Osteoblast (primary cell): ENCODE measurements at regions not wholly inside any gene's neighbourhood (a gene's known extent, or its start where the extent isn't known, plus 50 kb on each side); places are given as distances from the start of the nearest gene placed in this dataset.

Experiments used
- DNase-seq: peaks from one replicate; pipeline ENCODE4 v3.0.0; 2011; ENCODE audit warnings: low spot score, mixed read lengths; ENCODE audit not compliant: insufficient read length; ENCODE audit errors: missing footprints
- H2AFZ ChIP-seq: 2 replicates; pipeline ENCODE4 v1.6.0; 2011; ENCODE audit warnings: mild to moderate bottlenecking, low read length
- H3K27ac ChIP-seq: 2 replicates; pipeline ENCODE4 v1.5.1; 2011; ENCODE audit warnings: mild to moderate bottlenecking, low read depth, low read length, moderate library complexity
- H3K27me3 ChIP-seq: 2 replicates; pipeline ENCODE4 v1.6.0; 2012; ENCODE audit warnings: mild to moderate bottlenecking, control low read depth, inconsistent platforms, low read length, moderate library complexity; ENCODE audit not compliant: insufficient read depth
- H3K36me3 ChIP-seq: 2 replicates; pipeline ENCODE4 v1.5.1; 2011; ENCODE audit warnings: mild to moderate bottlenecking, low read length, control low read depth, moderate library complexity; ENCODE audit not compliant: insufficient read depth
- H3K4me1 ChIP-seq: 2 replicates; pipeline ENCODE4 v1.5.1; 2011; ENCODE audit warnings: mild to moderate bottlenecking, low read length, control low read depth, moderate library complexity; ENCODE audit not compliant: insufficient read depth
- H3K4me2 ChIP-seq: 2 replicates; pipeline ENCODE4 v1.6.0; 2011; ENCODE audit warnings: mild to moderate bottlenecking, low read length; ENCODE audit not compliant: insufficient read depth
- H3K4me3 ChIP-seq: fragments of 200-600 bp; sonication (generic); 3 replicates; pipeline ENCODE4 v1.5.1; 2012; ENCODE audit warnings: mild to moderate bottlenecking, low read length, inconsistent platforms; ENCODE audit not compliant: insufficient read depth
- H3K79me2 ChIP-seq: 2 replicates; pipeline ENCODE4 v1.6.0; 2012; ENCODE audit warnings: mild to moderate bottlenecking, low read length, control low read depth, inconsistent platforms; ENCODE audit not compliant: insufficient read depth
- H3K9me3 ChIP-seq: 2 replicates; pipeline ENCODE4 v1.5.1; 2011; ENCODE audit warnings: low read depth, low read length, control low read depth
- H4K20me1 ChIP-seq: 2 replicates; pipeline ENCODE4 v1.6.0; 2012; ENCODE audit warnings: mild to moderate bottlenecking, low read length, control low read depth; ENCODE audit not compliant: insufficient read depth
- TF ChIP-seq, protein P1 (sequence below): IDR thresholded peaks from 2 replicates; pipeline ENCODE4 v1.5.1; 2011; ENCODE audit warnings: mild to moderate bottlenecking, low read depth, low read length, moderate library complexity; ENCODE audit errors: extremely low read depth

DNA sequence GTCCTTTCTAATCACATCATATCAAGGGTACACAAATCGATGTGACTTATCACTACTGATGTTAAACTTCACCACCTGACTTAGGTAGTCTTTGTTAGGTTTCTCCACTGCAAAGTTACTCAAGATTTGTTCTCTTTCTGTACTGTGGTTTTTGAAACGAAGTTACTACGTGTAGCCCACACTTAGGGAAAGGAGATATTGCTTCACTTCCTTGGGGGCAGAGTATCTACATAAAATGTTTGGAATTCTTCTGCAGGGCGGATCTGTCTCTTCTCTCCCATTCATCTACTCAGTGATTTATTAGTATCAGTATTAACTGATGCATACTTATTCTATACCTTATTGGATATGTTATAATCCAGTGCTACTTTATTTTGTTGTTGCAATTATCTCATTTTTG, 403.6 kb upstream of the MON1B start:
- DNase-seq = no peak
- peaks cover 2% of the 10 kb centered on the region for H3K9me3 ChIP-seq
- no peak overlapping the region for H3K4me3 ChIP-seq
- no peaks in the 10 kb centered on the region for H3K27me3 ChIP-seq
- TF ChIP-seq, protein P1, sequence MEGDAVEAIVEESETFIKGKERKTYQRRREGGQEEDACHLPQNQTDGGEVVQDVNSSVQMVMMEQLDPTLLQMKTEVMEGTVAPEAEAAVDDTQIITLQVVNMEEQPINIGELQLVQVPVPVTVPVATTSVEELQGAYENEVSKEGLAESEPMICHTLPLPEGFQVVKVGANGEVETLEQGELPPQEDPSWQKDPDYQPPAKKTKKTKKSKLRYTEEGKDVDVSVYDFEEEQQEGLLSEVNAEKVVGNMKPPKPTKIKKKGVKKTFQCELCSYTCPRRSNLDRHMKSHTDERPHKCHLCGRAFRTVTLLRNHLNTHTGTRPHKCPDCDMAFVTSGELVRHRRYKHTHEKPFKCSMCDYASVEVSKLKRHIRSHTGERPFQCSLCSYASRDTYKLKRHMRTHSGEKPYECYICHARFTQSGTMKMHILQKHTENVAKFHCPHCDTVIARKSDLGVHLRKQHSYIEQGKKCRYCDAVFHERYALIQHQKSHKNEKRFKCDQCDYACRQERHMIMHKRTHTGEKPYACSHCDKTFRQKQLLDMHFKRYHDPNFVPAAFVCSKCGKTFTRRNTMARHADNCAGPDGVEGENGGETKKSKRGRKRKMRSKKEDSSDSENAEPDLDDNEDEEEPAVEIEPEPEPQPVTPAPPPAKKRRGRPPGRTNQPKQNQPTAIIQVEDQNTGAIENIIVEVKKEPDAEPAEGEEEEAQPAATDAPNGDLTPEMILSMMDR = no peak
- H4K20me1 ChIP-seq = no peaks in the 10 kb centered on the region
- H3K4me2 ChIP-seq = no peak overlapping the region
- H3K36me3 ChIP-seq = no peaks in the 10 kb centered on the region
- H3K4me1 ChIP-seq = no peaks in the 10 kb centered on the region
- no peak overlapping the region for H3K27ac ChIP-seq
- no peaks in the 10 kb centered on the region for H3K79me2 ChIP-seq
- no peak overlapping the region for H2AFZ ChIP-seq

DNA sequence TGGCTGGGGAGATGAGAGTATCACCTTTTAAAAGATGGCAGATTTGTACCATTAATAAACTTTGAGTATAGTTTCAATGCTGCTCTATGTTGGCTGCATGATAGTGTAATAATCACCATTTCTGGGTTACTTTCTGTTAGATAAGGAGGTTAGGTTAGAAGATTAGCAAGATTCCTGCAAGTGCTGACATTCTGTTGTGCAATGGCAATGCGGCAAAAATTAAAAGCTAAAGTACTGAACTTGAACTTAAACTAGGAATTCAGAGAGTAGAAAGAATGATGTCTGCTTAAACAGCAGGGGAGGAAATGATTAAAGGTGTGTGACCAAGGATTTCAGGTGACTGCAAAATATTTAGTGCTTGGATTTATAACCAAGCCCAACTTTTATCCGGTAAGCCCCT, 399.8 kb upstream of the MON1B start:
- no peaks in the 10 kb centered on the region for H3K9me3 ChIP-seq
- no peak overlapping the region for H3K4me3 ChIP-seq
- H3K27ac ChIP-seq = no peak overlapping the region
- H4K20me1 ChIP-seq = no peaks in the 10 kb centered on the region
- no peaks in the 10 kb centered on the region for H3K27me3 ChIP-seq
- H3K79me2 ChIP-seq = no peaks in the 10 kb centered on the region
- H3K4me1 ChIP-seq = no peaks in the 10 kb centered on the region
- TF ChIP-seq, protein P1 = no peak
- no peak overlapping the region for H3K4me2 ChIP-seq
- no peak for DNase-seq
- no peak overlapping the region for H2AFZ ChIP-seq
- H3K36me3 ChIP-seq = no peaks in the 10 kb centered on the region

DNA sequence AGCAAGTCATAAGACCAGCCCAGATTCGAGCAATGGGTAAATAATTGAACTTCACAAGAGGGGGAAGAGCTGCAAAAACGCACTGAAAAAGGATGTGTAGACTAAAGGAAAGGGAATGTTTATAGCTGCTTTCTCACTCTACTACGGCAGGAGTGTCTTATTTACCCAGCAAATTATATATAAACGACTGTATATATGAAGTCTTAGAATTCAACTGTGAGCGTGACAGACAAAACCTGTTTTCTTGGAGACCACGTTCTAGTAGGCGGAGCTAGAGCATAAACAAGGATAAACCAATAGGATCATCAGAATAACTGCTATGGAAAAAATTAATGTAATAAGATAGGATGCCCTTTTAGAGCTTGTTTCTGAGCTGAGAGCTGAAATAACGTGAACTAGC, 394.6 kb upstream of the MON1B start:
- Histone ChIP-seq H3K4me3 (no peak overlapping the region), H4K20me1 (no peaks in the 10 kb centered on the region)

DNA sequence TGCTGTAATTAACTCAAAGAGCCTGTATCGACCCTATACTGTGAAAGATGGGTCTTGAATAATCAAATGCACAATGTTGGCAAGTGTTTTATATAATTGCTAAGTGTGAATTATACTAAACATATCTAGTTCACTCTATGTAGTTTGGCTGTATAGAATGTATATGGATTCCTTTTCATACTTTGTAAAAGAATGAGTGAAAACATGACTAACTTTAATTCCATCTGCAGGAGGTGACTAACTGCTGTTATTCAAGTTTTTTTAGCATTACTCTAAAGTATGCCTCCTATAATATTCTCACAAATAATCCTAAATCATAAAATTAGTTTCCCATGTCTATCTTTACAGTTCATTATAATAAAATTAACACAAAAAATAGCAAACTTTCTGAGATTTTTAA, 394.0 kb upstream of the MON1B start:
- H3K27ac ChIP-seq = no peak overlapping the region
- no peak overlapping the region for H3K4me2 ChIP-seq
- no peak overlapping the region for H2AFZ ChIP-seq
- H4K20me1 ChIP-seq = no peaks in the 10 kb centered on the region
- H3K4me3 ChIP-seq = no peak overlapping the region
- no peaks in the 10 kb centered on the region for H3K27me3 ChIP-seq
- no peak for DNase-seq
- H3K36me3 ChIP-seq = no peaks in the 10 kb centered on the region
- TF ChIP-seq, protein P1 = no peak
- no peaks in the 10 kb centered on the region for H3K4me1 ChIP-seq
- H3K9me3 ChIP-seq = no peaks in the 10 kb centered on the region
- no peaks in the 10 kb centered on the region for H3K79me2 ChIP-seq

More for the DNA sequence above, 394.6 kb upstream of the MON1B start:
- TF ChIP-seq, protein P1 = no peak
- no peak for DNase-seq
- no peak overlapping the region for H3K4me2 ChIP-seq
- H3K79me2 ChIP-seq = no peaks in the 10 kb centered on the region
- H3K36me3 ChIP-seq = no peaks in the 10 kb centered on the region
- no peaks in the 10 kb centered on the region for H3K4me1 ChIP-seq
- no peak overlapping the region for H2AFZ ChIP-seq
- no peaks in the 10 kb centered on the region for H3K9me3 ChIP-seq
- H3K27ac ChIP-seq = no peak overlapping the region
- H3K27me3 ChIP-seq = no peaks in the 10 kb centered on the region
